ENCODE measurements at regions not wholly inside any gene's neighbourhood (a gene's known extent, or its start where the extent isn't known, plus 50 kb on each side); places are given as distances from the start of the nearest gene placed in this dataset.
"Not testable (repeated sequence)": the region's sequence is repeated elsewhere in the genome, so short reads cannot be mapped to it uniquely, and the experiment has no call there.

- no peaks in the 10 kb centered on the region for H3K36me3 ChIP-seq (replicated peaks in 1 of 2)
- TF ChIP-seq, protein P1, sequence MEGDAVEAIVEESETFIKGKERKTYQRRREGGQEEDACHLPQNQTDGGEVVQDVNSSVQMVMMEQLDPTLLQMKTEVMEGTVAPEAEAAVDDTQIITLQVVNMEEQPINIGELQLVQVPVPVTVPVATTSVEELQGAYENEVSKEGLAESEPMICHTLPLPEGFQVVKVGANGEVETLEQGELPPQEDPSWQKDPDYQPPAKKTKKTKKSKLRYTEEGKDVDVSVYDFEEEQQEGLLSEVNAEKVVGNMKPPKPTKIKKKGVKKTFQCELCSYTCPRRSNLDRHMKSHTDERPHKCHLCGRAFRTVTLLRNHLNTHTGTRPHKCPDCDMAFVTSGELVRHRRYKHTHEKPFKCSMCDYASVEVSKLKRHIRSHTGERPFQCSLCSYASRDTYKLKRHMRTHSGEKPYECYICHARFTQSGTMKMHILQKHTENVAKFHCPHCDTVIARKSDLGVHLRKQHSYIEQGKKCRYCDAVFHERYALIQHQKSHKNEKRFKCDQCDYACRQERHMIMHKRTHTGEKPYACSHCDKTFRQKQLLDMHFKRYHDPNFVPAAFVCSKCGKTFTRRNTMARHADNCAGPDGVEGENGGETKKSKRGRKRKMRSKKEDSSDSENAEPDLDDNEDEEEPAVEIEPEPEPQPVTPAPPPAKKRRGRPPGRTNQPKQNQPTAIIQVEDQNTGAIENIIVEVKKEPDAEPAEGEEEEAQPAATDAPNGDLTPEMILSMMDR (IDR thresholded peaks at IDR 0.05): no peak
- no peak for TF ChIP-seq POLR2A (IDR thresholded peaks at IDR 0.05)
- intact Hi-C loops (cut with DNase I): no loop called here
Measured at GRCh38 chr2:118576109-118576855, 271.2 kb downstream of the EN1 start.

GRCh38 chr2:118572380-118572779, 275.1 kb downstream of the EN1 start:
- WGBS, 4 donors: 86 to 97% (median 89%) methylated on average over 6 of the region's 6 CpGs

More at GRCh38 chr2:118576109-118576855, 271.2 kb downstream of the EN1 start:
- Histone ChIP-seq H3K27ac (no peak overlapping the region), H3K27me3 (no peaks in the 10 kb centered on the region), H3K4me1 (replicated peaks in 1 of 2) (no peaks in the 10 kb centered on the region), H3K4me3 (no peak overlapping the region), H3K9me3 (replicated peaks in 1 of 3) (no peaks in the 10 kb centered on the region)
- DNase-seq: no peak
- 46 to 81% (median 50%) methylated on average over 1 to 3 of the region's 3 CpGs for WGBS, 4 donors

GRCh38 chr2:118569876-118570535, 277.4 kb downstream of the EN1 start:
- TF ChIP-seq, protein P1 (IDR thresholded peaks at IDR 0.05): no peak
- TF ChIP-seq POLR2A (IDR thresholded peaks at IDR 0.05): no peak
- whole genome bisulfite sequencing, 4 donors: 30 to 63% (median 56%) methylated on average over 2 of the region's 2 CpGs
- no peaks in the 10 kb centered on the region for H3K27me3 ChIP-seq
- DNase-seq: no peak
- no peaks in the 10 kb centered on the region for H3K4me1 ChIP-seq (replicated peaks in 1 of 2)
- intact Hi-C loops (cut with DNase I): no loop called here
- H3K27ac ChIP-seq: no peak overlapping the region
- no peaks in the 10 kb centered on the region for H3K36me3 ChIP-seq (replicated peaks in 1 of 2)
- H3K9me3 ChIP-seq (replicated peaks in 1 of 3): no peaks in the 10 kb centered on the region
- H3K4me3 ChIP-seq: no peak overlapping the region

More at GRCh38 chr2:118572380-118572779, 275.1 kb downstream of the EN1 start:
- intact Hi-C loops (cut with DNase I); H3K4me3 ChIP-seq; H3K4me1 ChIP-seq (replicated peaks in 1 of 2); H3K27ac ChIP-seq; H3K36me3 ChIP-seq (replicated peaks in 1 of 2); H3K27me3 ChIP-seq; DNase-seq; H3K9me3 ChIP-seq (replicated peaks in 1 of 3): not testable (repeated sequence)

- WGBS, 4 donors: 6 to 12% (median 10%) methylated on average over 5 of the region's 5 CpGs
- Histone ChIP-seq H3K36me3 (replicated peaks in 1 of 2) (no peaks in the 10 kb centered on the region), H3K4me3 (no peak overlapping the region), H3K4me1 (replicated peaks in 1 of 2) (no peaks in the 10 kb centered on the region), H3K9me3 (replicated peaks in 1 of 3) (no peaks in the 10 kb centered on the region), H3K27ac (no peak overlapping the region), H3K27me3 (no peaks in the 10 kb centered on the region)
- TF ChIP-seq POLR2A (IDR thresholded peaks at IDR 0.05): no peak
- TF ChIP-seq, protein P1 (IDR thresholded peaks at IDR 0.05): no peak
- DNase-seq: no peak
- intact Hi-C loops (cut with DNase I): no loop called here
Measured at GRCh38 chr2:118568700-118569099, 278.7 kb downstream of the EN1 start.

Data from adrenal gland (tissue), 9 donors.